H1 (cell line): ENCODE measurements at regions not wholly inside any gene's neighbourhood (a gene's known extent, or its start where the extent isn't known, plus 50 kb on each side); places are given as distances from the start of the nearest gene placed in this dataset.

Experiments
- CTCF ChIA-PET: fragments of 300-600 bp; sonication (Branson Sonifier 250); formaldehyde crosslinking; loops from one replicate; lab custom pipeline; 2021; ENCODE audit not compliant: partially characterized antibody; lab: Charles Lee
- POLR2A ChIA-PET: fragments of 300-600 bp; sonication (Branson Sonifier 250); formaldehyde crosslinking; loops from one replicate; lab custom pipeline; 2021; ENCODE audit warnings: inconsistent platforms; ENCODE audit not compliant: partially characterized antibody; lab: Charles Lee
- DNase-seq, 2 experiments: peaks; one replicate each; pipeline versions ENCODE4 v3.0.0 to v3.0.0-alpha.2; 2010 to 2022; ENCODE audit warnings: low spot score in 2 of 2, low read depth in 1 of 2, mixed read lengths in 1 of 2
- FAIRE-seq: peaks from 2 replicates; lab custom pipeline; 2011; peaks lifted over from hg19 to GRCh38; lab: Jason Lieb, UNC
- H2AFZ ChIP-seq: 2 replicates; pipeline ENCODE4 v1.8.1; 2012; ENCODE audit warnings: low read length, inconsistent platforms
- H2AK5ac ChIP-seq: 2 replicates; pipeline ENCODE4 v1.6.1; 2013; ENCODE audit warnings: low read depth, low read length
- H2BK120ac ChIP-seq: replicated peaks from 2 replicates; pipeline ENCODE3; 2013; ENCODE audit warnings: low read depth, low read length, inconsistent platforms
- H2BK12ac ChIP-seq: 2 replicates; pipeline ENCODE4 v1.6.1; 2013; ENCODE audit warnings: low read depth, low read length
- H2BK15ac ChIP-seq: 2 replicates; pipeline ENCODE4 v1.6.1; 2013; ENCODE audit warnings: low read length
- H2BK20ac ChIP-seq: 2 replicates; pipeline ENCODE4 v1.6.1; 2013; ENCODE audit warnings: low read length
- H2BK5ac ChIP-seq: 2 replicates; pipeline ENCODE4 v1.6.1; 2013; ENCODE audit warnings: low read depth, low read length
- H3K14ac ChIP-seq: 2 replicates; pipeline ENCODE4 v1.6.1; 2013; ENCODE audit warnings: inconsistent platforms; ENCODE audit not compliant: insufficient read length
- H3K18ac ChIP-seq: 2 replicates; pipeline ENCODE4 v1.6.1; 2013; ENCODE audit warnings: low read length; ENCODE audit errors: extremely low read depth
- H3K23ac ChIP-seq: 2 replicates; pipeline ENCODE4 v1.6.1; 2013; ENCODE audit warnings: inconsistent platforms; ENCODE audit not compliant: insufficient read length
- H3K23me2 ChIP-seq: 2 replicates; pipeline ENCODE4 v1.6.1; 2013; ENCODE audit warnings: low read depth, low read length
- H3K27ac ChIP-seq: 2 replicates; pipeline ENCODE4 v1.6.1; 2011; ENCODE audit warnings: low read depth, low read length, inconsistent platforms
- H3K27me3 ChIP-seq, 4 experiments: replicated peaks in 1 of 4; 1 replicate in 1 of 4; 2 replicates in 3 of 4; pipeline versions ENCODE4 v1.6.1 to v1.8.1; 2011 to 2013; ENCODE audit warnings: low read length in 3 of 4, mild to moderate bottlenecking in 3 of 4, inconsistent platforms in 2 of 4, mixed read lengths in 2 of 4, moderate library complexity in 1 of 4; ENCODE audit not compliant: control insufficient read depth in 3 of 4, insufficient read depth in 3 of 4; ENCODE audit errors: extremely low read depth in 1 of 4
- H3K36me3 ChIP-seq, 4 experiments: 2 replicates each; pipeline versions ENCODE4 v1.6.1 to v1.8.1; 2011 to 2013; ENCODE audit warnings: mild to moderate bottlenecking in 4 of 4, low read length in 3 of 4, moderate library complexity in 2 of 4, control low read depth in 1 of 4, inconsistent platforms in 1 of 4; ENCODE audit not compliant: insufficient read depth in 4 of 4, control insufficient read depth in 2 of 4
- H3K4ac ChIP-seq: replicated peaks from 2 replicates; pipeline ENCODE3; 2013; ENCODE audit warnings: low read length, low read depth, mixed read lengths, inconsistent platforms; ENCODE audit not compliant: insufficient read length
- H3K4me1 ChIP-seq, 4 experiments: replicated peaks in 1 of 4; 1 replicate in 1 of 4; 2 replicates in 3 of 4; pipeline versions ENCODE4 v1.6.1 to v1.8.1; 2011 to 2013; ENCODE audit warnings: low read length in 3 of 4, inconsistent platforms in 2 of 4, mixed read lengths in 1 of 4; ENCODE audit not compliant: insufficient read depth in 4 of 4, control insufficient read depth in 3 of 4
- H3K4me2 ChIP-seq, 2 experiments: 2 replicates each; pipeline versions ENCODE4 v1.6.1 to v1.8.1; 2011 to 2013; ENCODE audit warnings: low read depth in 2 of 2, low read length in 2 of 2, control low read depth in 1 of 2, inconsistent platforms in 1 of 2, mild to moderate bottlenecking in 1 of 2; ENCODE audit not compliant: insufficient read depth in 1 of 2
- H3K4me3 ChIP-seq, 4 experiments: fragments of 200-600, 300-600 bp in 1 of 4; sonication (generic), shearing (Covaris generic), sonication (Bioruptor Twin) in 1 of 4; 2 replicates each; pipeline versions ENCODE4 v1.5.1 to v1.8.1; 2011 to 2016; ENCODE audit warnings: low read length in 4 of 4, low read depth in 3 of 4, control low read depth in 2 of 4, inconsistent platforms in 2 of 4, mild to moderate bottlenecking in 2 of 4, mixed read lengths in 1 of 4, moderate library complexity in 1 of 4; ENCODE audit not compliant: insufficient read depth in 2 of 4; ENCODE audit errors: extremely low read depth in 1 of 4
- H3K56ac ChIP-seq: replicated peaks from 2 replicates; pipeline ENCODE3; 2013; ENCODE audit warnings: low read depth, mild to moderate bottlenecking, mixed read lengths, low read length, inconsistent platforms; ENCODE audit not compliant: insufficient read length
- H3K79me1 ChIP-seq: 2 replicates; pipeline ENCODE4 v1.6.1; 2013; ENCODE audit warnings: low read depth, low read length, control low read depth
- H3K79me2 ChIP-seq, 2 experiments: 2 replicates each; pipeline versions ENCODE4 v1.6.1 to v1.8.1; 2012 to 2013; ENCODE audit warnings: low read length in 2 of 2, mild to moderate bottlenecking in 2 of 2, inconsistent platforms in 1 of 2; ENCODE audit not compliant: insufficient read depth in 2 of 2, control insufficient read depth in 1 of 2
- H3K9ac ChIP-seq, 4 experiments: replicated peaks in 1 of 4; 1 replicate in 1 of 4; 2 replicates in 3 of 4; pipeline versions ENCODE4 v1.6.1 to v1.8.1; 2011 to 2013; ENCODE audit warnings: low read depth in 3 of 4, low read length in 3 of 4, control low read depth in 2 of 4, mild to moderate bottlenecking in 2 of 4, moderate library complexity in 2 of 4, inconsistent platforms in 1 of 4; ENCODE audit errors: extremely low read depth in 1 of 4
- H3K9me3 ChIP-seq, 2 experiments: 2 replicates each; pipeline versions ENCODE4 v1.6.1 to v1.8.1; 2012 to 2013; ENCODE audit warnings: mild to moderate bottlenecking in 2 of 2, moderate library complexity in 2 of 2, control low read depth in 1 of 2, inconsistent platforms in 1 of 2, low read depth in 1 of 2, low read length in 1 of 2, mixed read lengths in 1 of 2; ENCODE audit not compliant: insufficient read depth in 2 of 2
- H4K20me1 ChIP-seq, 2 experiments: replicated peaks in 1 of 2; 2 replicates each; pipeline versions ENCODE3 to v1.8.1; 2011 to 2013; ENCODE audit warnings: inconsistent platforms in 2 of 2, low read length in 2 of 2, mild to moderate bottlenecking in 1 of 2; ENCODE audit not compliant: insufficient read depth in 2 of 2, control insufficient read depth in 1 of 2
- H4K5ac ChIP-seq: 2 replicates; pipeline ENCODE4 v1.6.1; 2013; ENCODE audit warnings: low read length, low read depth, mixed read lengths, inconsistent platforms; ENCODE audit not compliant: insufficient read length
- H4K8ac ChIP-seq: 2 replicates; pipeline ENCODE4 v1.8.0; 2013; ENCODE audit warnings: mild to moderate bottlenecking, moderate library complexity, low read length, inconsistent platforms; ENCODE audit not compliant: insufficient read depth; ENCODE audit errors: extremely low read depth
- H4K91ac ChIP-seq: replicated peaks from 2 replicates; pipeline ENCODE3; 2013; ENCODE audit warnings: low read length, mixed read lengths, inconsistent platforms; ENCODE audit not compliant: insufficient read length
- CBX8 ChIP-seq: fragments of 300-800, 300-1000 bp; sonication (generic); IDR thresholded peaks from 2 replicates; pipeline ENCODE4 v1.7.1; 2016; ENCODE audit warnings: low read depth, low read length, borderline replicate concordance
- RAD21 ChIP-seq, 2 experiments: IDR thresholded peaks in 1 of 2; conservative IDR thresholded peaks in 1 of 2; 2 replicates each; pipeline ENCODE4 v1.6.1; 2011; ENCODE audit warnings: low read depth in 2 of 2, low read length in 2 of 2, improper control_type of control experiment in 1 of 2, inconsistent platforms in 1 of 2, mild to moderate bottlenecking in 1 of 2, moderate library complexity in 1 of 2
- YY1 ChIP-seq: IDR thresholded peaks from 2 replicates; pipeline ENCODE4 v1.6.1; 2011; ENCODE audit warnings: low read depth, mild to moderate bottlenecking, low read length
- WGBS, 2 experiments: shearing (Covaris generic) in 1 of 2; methylation state at CpG; one replicate each; pipeline versions ENCODE4 v1.1.6 to v1.1.7; 2013 to 2015; ENCODE audit warnings: low lambda C conversion rate in 2 of 2, mixed read lengths in 2 of 2, inconsistent platforms in 1 of 2, low coverage in 1 of 2, missing lambda C conversion rate in 1 of 2; ENCODE audit not compliant: insufficient replicate concordance in 2 of 2, insufficient coverage in 1 of 2, insufficient read length in 1 of 2; ENCODE audit errors: extremely low coverage in 1 of 2, missing lambda C conversion rate in 1 of 2; 5-methylcytosine and 5-hydroxymethylcytosine counted together
- TF ChIP-seq, protein P1 (sequence below): IDR thresholded peaks from 2 replicates; pipeline ENCODE4 v1.6.1; 2011; ENCODE audit warnings: low read length, improper control_type of control experiment
- TF ChIP-seq, protein P2 (sequence below): IDR thresholded peaks from 2 replicates; pipeline ENCODE4 v1.6.1; 2012; ENCODE audit warnings: inconsistent platforms

DNA sequence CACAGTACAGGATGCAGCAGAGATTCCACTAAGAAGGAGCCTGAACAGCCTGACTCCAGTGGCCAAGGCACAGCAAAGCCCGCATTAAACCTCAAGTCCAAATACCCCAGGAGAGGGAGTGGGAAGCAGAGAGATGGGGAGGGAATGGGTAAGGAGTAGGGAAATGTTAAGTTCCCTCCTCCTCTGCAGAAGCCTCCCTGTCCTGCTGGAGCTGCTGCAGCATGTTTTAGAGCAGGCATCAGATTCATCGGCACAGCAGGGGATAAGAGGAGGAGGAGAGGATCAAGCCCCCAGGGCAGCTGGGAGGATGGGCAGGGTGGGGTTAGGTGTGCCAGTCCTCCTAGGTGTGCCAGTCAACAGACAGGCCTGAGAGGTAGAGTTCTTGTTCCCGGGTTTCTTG, 709.7 kb downstream of the PTPRU start:
- Histone ChIP-seq H3K36me3 (no peaks in the 10 kb centered on the region), H3K4me2 (no peak overlapping the region), H3K27ac (no peak overlapping the region), H3K4ac (no peak overlapping the region), H3K14ac (no peak overlapping the region), H3K4me1 (peaks cover 2 to 14% (median 9%) of the 10 kb centered on the region in 4 experiments; a peak in 6 of 7 replicates), H2AFZ (no peak overlapping the region), H3K79me2 (no peaks in the 10 kb centered on the region), H4K20me1 (no peaks in the 10 kb centered on the region), H2BK12ac (no peak overlapping the region), H4K91ac (no peak overlapping the region), H2BK15ac (0 out of 2 replicates have a peak overlapping the region, but pooled peaks have one; percentile 9), H2BK120ac (peak overlapping the region; percentile 68), H3K56ac (no peak overlapping the region), H3K9ac (no peak overlapping the region), H2BK5ac (0 out of 2 replicates have a peak overlapping the region, but pooled peaks have one; percentile 36), H4K8ac (no peak overlapping the region), H3K27me3 (no peaks in the 10 kb centered on the region; a peak in 1 of 7 replicates), H3K23me2 (no peaks in the 10 kb centered on the region), H3K23ac (no peak overlapping the region), H3K18ac (no peak overlapping the region), H3K9me3 (no peaks in the 10 kb centered on the region), H3K4me3 (no peak overlapping the region), H4K5ac (no peak overlapping the region), H2AK5ac (no peak overlapping the region), H3K79me1 (no peaks in the 10 kb centered on the region), H2BK20ac (0 out of 2 replicates have a peak overlapping the region, but pooled peaks have one; percentile 88)
- peak in 1 of 2 experiments; percentile 13; a peak in 1 of 4 replicates for TF ChIP-seq RAD21 (IDR thresholded peaks at IDR 0.05 in 1 of 2, conservative IDR thresholded peaks at IDR 0.05 in 1 of 2; ENCODE audit: low read depth in 2 of 2, low read length in 2 of 2)
- TF ChIP-seq, protein P1, sequence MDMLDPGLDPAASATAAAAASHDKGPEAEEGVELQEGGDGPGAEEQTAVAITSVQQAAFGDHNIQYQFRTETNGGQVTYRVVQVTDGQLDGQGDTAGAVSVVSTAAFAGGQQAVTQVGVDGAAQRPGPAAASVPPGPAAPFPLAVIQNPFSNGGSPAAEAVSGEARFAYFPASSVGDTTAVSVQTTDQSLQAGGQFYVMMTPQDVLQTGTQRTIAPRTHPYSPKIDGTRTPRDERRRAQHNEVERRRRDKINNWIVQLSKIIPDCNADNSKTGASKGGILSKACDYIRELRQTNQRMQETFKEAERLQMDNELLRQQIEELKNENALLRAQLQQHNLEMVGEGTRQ = no peak
- TF ChIP-seq, protein P2, sequence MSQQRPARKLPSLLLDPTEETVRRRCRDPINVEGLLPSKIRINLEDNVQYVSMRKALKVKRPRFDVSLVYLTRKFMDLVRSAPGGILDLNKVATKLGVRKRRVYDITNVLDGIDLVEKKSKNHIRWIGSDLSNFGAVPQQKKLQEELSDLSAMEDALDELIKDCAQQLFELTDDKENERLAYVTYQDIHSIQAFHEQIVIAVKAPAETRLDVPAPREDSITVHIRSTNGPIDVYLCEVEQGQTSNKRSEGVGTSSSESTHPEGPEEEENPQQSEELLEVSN = no peak
- no peak for TF ChIP-seq YY1
- no peak for TF ChIP-seq CBX8
- DNase-seq (no peak), FAIRE-seq (peak; percentile 42)
- CTCF ChIA-PET = interaction anchor here (0.8 to 1.6 kb wide), 4 partner anchors 9 to 153 kb away, joined by 3 to 5 read pairs (median 4); no protein-coding TSS in a partner anchor
- POLR2A ChIA-PET = interaction anchor here (0.7 to 2.3 kb wide), 2 partner anchors 9 to 14 kb away, joined by 3 to 6 read pairs; no protein-coding TSS in a partner anchor
- WGBS, 2 experiments = 81% methylated on average over 3 of the region's 3 CpGs; no CpG with 5 or more reads in 1 of the 2 experiments
